Erythroblast (primary cell): ENCODE measurements at regions not wholly inside any gene's neighbourhood (a gene's known extent, or its start where the extent isn't known, plus 50 kb on each side); places are given as distances from the start of the nearest gene placed in this dataset.

Experiments
- GATA1 ChIP-seq: IDR thresholded peaks from 2 replicates; pipeline ENCODE4 v1.6.1; 2011; ENCODE audit warnings: low read depth, mild to moderate bottlenecking, control low read depth, low read length, moderate library complexity
- POLR2A ChIP-seq: IDR thresholded peaks from 2 replicates; pipeline ENCODE4 v1.6.1; 2011; ENCODE audit warnings: mild to moderate bottlenecking, low read length

GRCh38 chr10:33875924-33876583 is 541.6 kb upstream of the NRP1 start:
- TF ChIP-seq POLR2A (no peak), GATA1 (no peak)
